ENCODE measurements at regions not wholly inside any gene's neighbourhood (a gene's known extent, or its start where the extent isn't known, plus 50 kb on each side); places are given as distances from the start of the nearest gene placed in this dataset.

DNA sequence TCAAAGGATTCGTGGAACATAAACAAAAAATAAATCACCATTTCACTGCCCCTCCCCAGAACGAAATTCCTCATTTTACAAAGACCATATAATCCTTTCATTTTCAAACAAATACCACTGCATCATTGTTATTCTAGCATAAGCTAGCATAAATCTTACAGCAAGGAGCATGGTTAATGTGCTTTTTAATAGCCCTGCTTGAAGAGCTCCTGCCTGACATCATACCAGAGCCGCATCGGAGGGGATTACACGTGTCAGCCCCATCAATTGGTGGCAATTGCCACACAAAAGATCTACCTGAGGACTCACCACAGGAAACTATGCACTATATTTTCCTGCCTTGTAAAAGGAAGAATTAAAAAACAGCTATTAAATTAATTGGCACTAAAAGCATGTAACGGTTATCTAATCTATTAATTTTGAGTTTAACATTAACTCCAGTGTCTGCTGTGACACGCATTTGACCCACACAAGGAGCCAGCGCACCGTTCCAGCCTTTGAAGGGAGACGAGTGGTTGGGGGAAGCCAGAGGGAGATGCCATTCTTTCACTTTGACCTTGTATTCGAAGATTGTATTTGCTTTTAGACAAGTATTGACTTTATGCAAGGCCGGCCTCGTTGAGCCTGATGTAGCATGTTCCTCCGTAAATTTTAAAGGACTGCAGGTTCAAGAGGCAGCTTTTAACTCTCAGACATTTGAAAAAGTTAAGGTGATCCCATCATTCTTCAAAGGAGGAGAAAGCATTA lies 261.1 kb upstream of the RNF32 start:
- TF ChIP-seq, protein P1, sequence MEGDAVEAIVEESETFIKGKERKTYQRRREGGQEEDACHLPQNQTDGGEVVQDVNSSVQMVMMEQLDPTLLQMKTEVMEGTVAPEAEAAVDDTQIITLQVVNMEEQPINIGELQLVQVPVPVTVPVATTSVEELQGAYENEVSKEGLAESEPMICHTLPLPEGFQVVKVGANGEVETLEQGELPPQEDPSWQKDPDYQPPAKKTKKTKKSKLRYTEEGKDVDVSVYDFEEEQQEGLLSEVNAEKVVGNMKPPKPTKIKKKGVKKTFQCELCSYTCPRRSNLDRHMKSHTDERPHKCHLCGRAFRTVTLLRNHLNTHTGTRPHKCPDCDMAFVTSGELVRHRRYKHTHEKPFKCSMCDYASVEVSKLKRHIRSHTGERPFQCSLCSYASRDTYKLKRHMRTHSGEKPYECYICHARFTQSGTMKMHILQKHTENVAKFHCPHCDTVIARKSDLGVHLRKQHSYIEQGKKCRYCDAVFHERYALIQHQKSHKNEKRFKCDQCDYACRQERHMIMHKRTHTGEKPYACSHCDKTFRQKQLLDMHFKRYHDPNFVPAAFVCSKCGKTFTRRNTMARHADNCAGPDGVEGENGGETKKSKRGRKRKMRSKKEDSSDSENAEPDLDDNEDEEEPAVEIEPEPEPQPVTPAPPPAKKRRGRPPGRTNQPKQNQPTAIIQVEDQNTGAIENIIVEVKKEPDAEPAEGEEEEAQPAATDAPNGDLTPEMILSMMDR (conservative IDR thresholded peaks at IDR 0.05 in 1 of 2, IDR thresholded peaks at IDR 0.05 in 1 of 2; ENCODE audit: extremely low read depth in 1 of 2, insufficient read depth in 1 of 2, low read depth in 1 of 2, low read length in 2 of 2), result no peak
- no peak for TF ChIP-seq EZH2 (IDR thresholded peaks at IDR 0.05; ENCODE audit: borderline replicate concordance, low read length)

Data from mammary epithelial cell (primary cell).